ENCODE measurements at regions not wholly inside any gene's neighbourhood (a gene's known extent, or its start where the extent isn't known, plus 50 kb on each side); places are given as distances from the start of the nearest gene placed in this dataset.

DNA sequence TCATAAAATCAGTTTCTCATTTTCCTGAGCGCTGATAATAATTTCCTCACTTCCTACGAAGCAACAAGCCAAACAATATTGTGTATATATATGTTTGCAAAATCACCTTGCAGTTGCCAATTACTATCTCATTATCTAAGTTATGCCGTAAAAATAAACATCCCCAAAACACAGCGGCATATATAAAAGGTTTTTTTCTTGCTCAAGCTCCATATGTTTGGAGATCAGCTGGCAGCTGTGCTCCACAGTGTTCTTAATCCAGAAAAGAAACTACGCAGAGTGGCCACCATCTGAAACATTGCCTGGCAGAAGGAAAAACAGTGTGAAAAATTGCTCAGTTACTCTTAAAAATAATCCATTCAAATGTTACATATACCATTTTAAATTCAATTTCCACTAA lies 951.4 kb downstream of the PLOD2 start:
- no peak for DNase-seq (ENCODE audit: extremely low read depth, low read depth)
- H3K4me3 ChIP-seq (replicated peaks; ENCODE audit: low read depth, low read length), result no peak overlapping the region

DNA sequence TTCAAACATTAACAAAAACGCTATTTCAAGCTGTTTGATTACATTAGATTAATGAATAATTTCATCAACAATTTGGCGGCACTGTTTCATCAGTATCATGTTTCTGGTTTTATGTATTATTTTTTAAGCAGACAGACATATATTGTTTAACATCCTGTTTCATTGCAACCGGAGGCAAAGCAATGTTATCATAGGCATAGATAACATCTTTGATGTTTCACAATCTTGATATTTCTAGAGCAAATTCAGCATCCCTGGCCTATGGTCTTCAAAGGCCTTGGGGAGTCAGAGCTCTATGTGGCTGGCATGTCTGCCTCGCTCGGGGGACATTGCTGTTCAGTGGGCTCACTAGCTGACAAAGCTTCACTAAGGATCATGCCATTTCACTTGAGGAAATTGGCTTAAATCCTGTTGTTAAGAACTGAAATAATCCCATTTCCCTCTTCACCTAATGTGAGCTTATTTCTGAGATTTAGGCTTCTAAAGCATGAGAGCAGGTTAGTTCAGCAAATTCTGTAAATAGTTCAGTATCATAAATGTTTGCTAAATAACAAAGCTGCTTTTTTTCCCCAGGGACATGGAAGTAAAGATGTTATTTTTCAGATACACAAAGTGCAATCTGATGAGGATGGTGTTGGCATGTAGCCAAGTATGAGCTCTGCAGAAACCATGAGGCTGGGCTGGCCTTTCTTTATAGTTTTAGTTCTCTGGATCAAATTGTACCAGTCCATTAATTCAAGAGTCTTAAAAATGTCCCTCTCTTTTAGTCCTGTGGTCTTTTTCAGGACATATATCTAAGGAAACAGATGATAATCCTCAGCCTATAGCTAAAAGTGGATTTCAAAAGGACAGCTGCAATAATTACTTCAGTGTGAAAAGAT lies 941.4 kb downstream of the PLOD2 start:
- TF ChIP-seq CTCF (IDR thresholded peaks at IDR 0.05; ENCODE audit: low read depth, low read length, missing control alignments), result no peak
- no peak overlapping the region for H3K4me3 ChIP-seq (replicated peaks; ENCODE audit: low read depth, low read length)
- DNase-seq (ENCODE audit: extremely low read depth, low read depth), result no peak

More for the DNA sequence above, 951.4 kb downstream of the PLOD2 start:
- no peak for TF ChIP-seq CTCF (IDR thresholded peaks at IDR 0.05; ENCODE audit: low read depth, low read length, missing control alignments)

GRCh38 chr3:145224886-145225285 lies 936.1 kb downstream of the PLOD2 start:
- TF ChIP-seq CTCF (IDR thresholded peaks at IDR 0.05; ENCODE audit: low read depth, low read length, missing control alignments), result no peak
- DNase-seq (ENCODE audit: extremely low read depth, low read depth), result no peak
- H3K4me3 ChIP-seq (replicated peaks; ENCODE audit: low read depth, low read length), result no peak overlapping the region

DNA sequence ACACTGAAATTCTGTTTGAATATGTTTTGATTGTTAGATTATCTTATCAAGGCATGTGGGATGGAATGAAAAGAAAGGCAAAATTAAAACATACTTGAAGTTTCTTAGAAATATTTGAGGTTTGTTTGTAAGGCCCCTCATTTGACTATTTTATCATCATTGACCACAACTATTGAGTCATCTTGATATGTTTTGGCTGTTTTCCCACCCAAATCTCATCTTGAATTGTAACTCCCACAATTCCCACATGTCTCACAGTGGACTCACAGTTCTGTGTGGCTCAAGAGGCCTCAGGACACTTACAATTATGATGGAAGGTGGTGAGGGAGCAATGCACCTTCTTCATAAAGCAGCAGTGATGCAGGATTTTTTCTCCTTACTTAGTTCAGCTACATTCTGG lies 917.1 kb downstream of the PLOD2 start:
- peak; percentile 62 for DNase-seq (ENCODE audit: extremely low read depth, low read depth)
- no peak for TF ChIP-seq CTCF (IDR thresholded peaks at IDR 0.05; ENCODE audit: low read depth, low read length, missing control alignments)
- H3K4me3 ChIP-seq (replicated peaks; ENCODE audit: low read depth, low read length), result no peak overlapping the region

GRCh38 chr3:145244327-145244726 lies 916.7 kb downstream of the PLOD2 start:
- DNase-seq (ENCODE audit: extremely low read depth, low read depth), result no peak
- no peak for TF ChIP-seq CTCF (IDR thresholded peaks at IDR 0.05; ENCODE audit: low read depth, low read length, missing control alignments)
- H3K4me3 ChIP-seq (replicated peaks; ENCODE audit: low read depth, low read length), result no peak overlapping the region

GRCh38 chr3:145246291-145246690 lies 914.7 kb downstream of the PLOD2 start:
- H3K4me3 ChIP-seq (replicated peaks; ENCODE audit: low read depth, low read length), result no peak overlapping the region

More at GRCh38 chr3:145246291-145246690, 914.7 kb downstream of the PLOD2 start:
- no peak for DNase-seq (ENCODE audit: extremely low read depth, low read depth)
- TF ChIP-seq CTCF (IDR thresholded peaks at IDR 0.05; ENCODE audit: low read depth, low read length, missing control alignments), result no peak
